SH-SY5Y (cell line): ENCODE measurements at regions not wholly inside any gene's neighbourhood (a gene's known extent, or its start where the extent isn't known, plus 50 kb on each side); places are given as distances from the start of the nearest gene placed in this dataset.

Source experiments
- GATA2 ChIP-seq: IDR thresholded peaks from 2 replicates; pipeline ENCODE4 v1.6.1; 2011; ENCODE audit warnings: mild to moderate bottlenecking, low read depth, low read length
- GATA3 ChIP-seq: IDR thresholded peaks from 2 replicates; pipeline ENCODE4 v1.6.1; 2011; ENCODE audit warnings: low read depth, mild to moderate bottlenecking, low read length, moderate library complexity

DNA sequence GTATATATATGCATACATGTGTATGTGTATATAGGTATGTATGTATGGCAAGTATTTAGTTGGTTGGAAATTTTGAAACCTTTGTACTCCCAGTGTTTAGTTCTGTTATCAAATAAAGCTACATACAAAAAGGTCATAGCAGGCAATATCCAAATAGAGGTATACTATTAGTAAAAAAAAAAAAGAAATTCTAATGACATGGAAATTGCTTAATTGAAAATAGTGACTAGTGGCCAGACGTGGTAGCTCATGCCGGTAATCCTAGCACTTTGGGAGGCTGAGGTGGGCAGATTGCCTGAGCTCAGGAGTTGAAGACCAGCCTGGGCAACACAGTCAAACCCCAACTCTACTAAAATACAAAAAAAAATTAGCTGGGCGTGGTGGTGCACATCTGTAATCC, 351.6 kb upstream of the NR5A2 start:
- TF ChIP-seq GATA2: no peak
- no peak for TF ChIP-seq GATA3
